NCI-H69 (cell line): ENCODE measurements at regions not wholly inside any gene's neighbourhood (a gene's known extent, or its start where the extent isn't known, plus 50 kb on each side); places are given as distances from the start of the nearest gene placed in this dataset.
"Not testable (repeated sequence)": the region's sequence is repeated elsewhere in the genome, so short reads cannot be mapped to it uniquely, and the experiment has no call there.

ENCODE experiments used
- DNase-seq: peaks from one replicate; lab custom pipeline; 2025; lab: John Stamatoyannopoulos, UW

- DNase-seq = no peak
Measured at GRCh38 chr17:83019376-83019775, 60.0 kb upstream of the METRNL start.

- DNase-seq = no peak
Measured at GRCh38 chr17:83024218-83024971, 55.0 kb upstream of the METRNL start.

- no peak for DNase-seq
Measured at GRCh38 chr17:83025636-83026280, 53.7 kb upstream of the METRNL start.

- no peak for DNase-seq
Measured at GRCh38 chr17:83026311-83026811, 53.0 kb upstream of the METRNL start.

- not testable (repeated sequence) for DNase-seq
Measured at GRCh38 chr17:83026921-83027320, 52.5 kb upstream of the METRNL start.

GRCh38 chr17:83028851-83029250, 50.6 kb upstream of the METRNL start:
- no peak for DNase-seq

GRCh38 chr17:83029571-83029970, 49.8 kb upstream of the METRNL start:
- DNase-seq = no peak
